GM21390 (cell line): ENCODE measurements at regions not wholly inside any gene's neighbourhood (a gene's known extent, or its start where the extent isn't known, plus 50 kb on each side); places are given as distances from the start of the nearest gene placed in this dataset.

ENCODE experiments used
- ATAC-seq: cut with Tn5 transposase; IDR thresholded peaks from one replicate; pipeline ENCODE4 v1.9.1; 2021; ENCODE audit not compliant: unreplicated experiment

DNA sequence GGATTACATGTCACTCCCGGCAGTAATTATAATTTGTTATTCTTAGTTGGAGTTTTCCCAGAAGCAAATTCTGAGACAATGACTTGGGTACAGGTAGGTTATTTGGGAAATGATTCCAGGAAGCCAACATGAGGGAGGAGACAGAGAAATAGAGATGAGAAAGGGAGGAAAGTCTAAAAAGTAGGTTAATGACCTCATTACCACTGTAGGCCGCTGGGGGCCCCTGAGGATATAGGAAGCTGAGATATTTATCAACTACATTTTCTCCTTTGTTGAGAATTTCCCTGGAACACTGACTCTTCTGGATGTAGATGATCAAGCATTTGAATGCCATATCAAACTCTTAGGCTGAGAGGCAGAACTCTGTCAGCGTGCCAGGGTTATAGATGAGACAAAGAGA, 284.3 kb downstream of the ICOS start:
- no peak for ATAC-seq

GRCh38 chr2:204223046-204223445, 286.5 kb downstream of the ICOS start:
- ATAC-seq: no peak

DNA sequence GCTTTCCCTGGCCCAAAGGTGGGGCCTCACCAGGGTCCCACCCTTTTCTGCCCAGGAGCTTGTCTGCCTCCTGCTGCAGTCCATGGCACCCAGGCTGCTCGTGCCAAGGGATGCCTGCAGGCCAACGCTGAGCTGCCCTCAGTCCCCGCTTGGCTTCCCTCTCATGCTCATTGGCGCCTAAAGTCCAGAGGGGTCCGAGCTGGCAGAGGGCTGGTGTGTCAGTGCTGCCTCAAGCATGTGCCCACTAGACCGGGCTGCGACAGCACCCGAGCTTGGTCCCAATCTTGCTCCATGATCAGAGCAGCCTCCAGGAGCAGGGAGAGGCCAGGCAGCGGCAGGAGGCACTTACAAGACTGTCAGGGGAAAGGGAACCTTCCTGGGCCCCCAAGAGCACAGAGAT, 287.0 kb downstream of the ICOS start:
- ATAC-seq: no peak

DNA sequence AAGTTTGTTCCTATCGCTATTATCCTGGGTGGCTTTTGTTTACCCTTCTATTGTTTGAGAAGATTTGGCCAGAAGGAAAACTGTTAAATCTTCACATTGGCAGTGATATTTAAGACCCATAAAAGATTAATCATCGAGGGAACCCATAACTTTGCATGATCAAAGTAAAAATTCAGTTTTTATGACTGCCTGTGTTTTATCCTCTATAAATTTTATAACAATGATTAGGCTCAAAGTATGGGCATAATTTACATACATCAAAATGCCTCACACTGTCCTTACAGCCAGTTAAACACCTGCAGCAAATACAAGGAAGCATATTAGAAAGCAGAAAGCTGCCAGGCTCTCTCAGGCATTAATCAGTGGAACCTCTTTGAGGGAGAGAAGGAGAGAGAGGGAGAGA, 289.1 kb downstream of the ICOS start:
- no peak for ATAC-seq

DNA sequence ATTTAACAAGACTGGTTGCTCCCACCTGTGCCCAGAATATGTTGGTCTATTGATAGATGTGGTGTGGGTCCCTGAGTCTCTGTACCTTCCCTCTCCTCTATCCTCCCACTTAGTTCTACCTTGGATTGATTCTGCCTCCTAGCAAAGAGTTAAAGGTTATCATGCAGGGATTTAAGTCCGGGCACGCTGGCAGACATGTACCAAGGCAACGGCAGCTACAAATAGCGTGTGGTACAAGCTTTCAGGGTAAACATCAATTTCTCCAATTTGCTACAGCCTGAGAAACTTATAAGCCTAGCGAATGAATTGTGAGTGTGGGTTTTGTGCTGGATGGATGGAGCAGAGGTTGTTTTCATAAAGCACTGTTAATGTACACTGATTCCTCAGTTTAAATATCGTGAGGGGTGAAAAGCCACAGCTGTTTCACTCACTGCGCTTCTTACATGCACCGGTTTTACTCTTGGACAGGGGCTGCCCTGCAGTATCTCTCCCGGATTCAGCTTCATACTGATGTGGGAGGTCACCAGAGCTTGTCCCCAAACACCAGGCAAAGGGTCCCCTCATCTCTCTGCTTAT, 289.8 kb downstream of the ICOS start:
- no peak for ATAC-seq

DNA sequence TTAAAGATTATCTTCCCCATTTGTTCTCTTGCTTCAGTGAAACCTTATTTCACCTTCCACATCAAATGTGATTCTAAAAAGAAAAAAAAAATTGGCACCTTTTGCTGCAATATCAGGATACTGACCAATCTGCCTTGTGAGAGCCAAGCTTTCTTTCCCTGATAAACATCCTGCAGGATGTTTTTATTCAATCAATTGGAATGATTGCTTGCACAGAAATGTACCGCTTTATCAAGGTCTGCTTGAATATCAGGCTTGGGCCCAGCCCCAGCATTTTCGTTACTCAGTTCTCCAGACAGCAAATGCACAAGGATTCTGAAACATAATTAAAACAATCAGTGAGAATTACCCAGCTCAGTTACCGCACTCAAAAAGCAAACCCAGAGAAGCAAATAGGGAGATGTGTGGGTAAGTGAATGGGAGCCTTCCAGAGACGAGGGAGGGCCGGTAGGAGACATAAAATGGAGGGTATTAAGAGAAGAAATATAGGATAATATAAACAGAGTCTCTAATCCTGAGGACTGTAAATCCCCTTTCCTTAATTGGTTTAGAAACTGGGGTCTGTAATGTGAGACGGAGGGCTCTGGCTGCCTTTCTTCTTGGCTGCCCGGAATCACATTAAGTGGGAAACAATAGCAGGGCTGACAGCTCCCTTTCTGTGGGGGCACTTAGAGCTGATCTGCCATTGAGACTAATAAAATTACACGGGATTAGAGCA, 291.8 kb downstream of the ICOS start:
- ATAC-seq: no peak

- no peak for ATAC-seq
Measured at GRCh38 chr2:204234248-204234647, 297.7 kb downstream of the ICOS start.

DNA sequence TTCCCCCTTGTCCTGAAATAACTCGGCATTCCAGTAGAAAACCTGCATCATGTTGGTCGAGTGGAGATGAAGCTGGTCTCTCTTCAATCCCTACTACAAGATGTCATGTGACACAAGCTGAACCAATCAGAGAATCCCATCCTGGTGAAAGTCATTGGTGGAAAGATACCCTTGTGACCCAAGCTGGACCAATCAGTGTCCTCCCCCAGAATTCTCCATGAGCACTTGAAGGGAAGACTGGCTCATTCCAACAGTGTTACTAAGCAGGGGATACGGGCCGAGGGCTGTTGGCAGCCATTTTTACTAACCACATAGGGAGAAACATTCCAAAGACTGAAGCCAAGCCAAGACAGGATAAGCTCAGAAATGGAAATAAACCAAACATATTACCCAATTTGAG, 298.3 kb downstream of the ICOS start:
- no peak for ATAC-seq

GRCh38 chr2:204237416-204237815, 300.9 kb downstream of the ICOS start:
- no peak for ATAC-seq

DNA sequence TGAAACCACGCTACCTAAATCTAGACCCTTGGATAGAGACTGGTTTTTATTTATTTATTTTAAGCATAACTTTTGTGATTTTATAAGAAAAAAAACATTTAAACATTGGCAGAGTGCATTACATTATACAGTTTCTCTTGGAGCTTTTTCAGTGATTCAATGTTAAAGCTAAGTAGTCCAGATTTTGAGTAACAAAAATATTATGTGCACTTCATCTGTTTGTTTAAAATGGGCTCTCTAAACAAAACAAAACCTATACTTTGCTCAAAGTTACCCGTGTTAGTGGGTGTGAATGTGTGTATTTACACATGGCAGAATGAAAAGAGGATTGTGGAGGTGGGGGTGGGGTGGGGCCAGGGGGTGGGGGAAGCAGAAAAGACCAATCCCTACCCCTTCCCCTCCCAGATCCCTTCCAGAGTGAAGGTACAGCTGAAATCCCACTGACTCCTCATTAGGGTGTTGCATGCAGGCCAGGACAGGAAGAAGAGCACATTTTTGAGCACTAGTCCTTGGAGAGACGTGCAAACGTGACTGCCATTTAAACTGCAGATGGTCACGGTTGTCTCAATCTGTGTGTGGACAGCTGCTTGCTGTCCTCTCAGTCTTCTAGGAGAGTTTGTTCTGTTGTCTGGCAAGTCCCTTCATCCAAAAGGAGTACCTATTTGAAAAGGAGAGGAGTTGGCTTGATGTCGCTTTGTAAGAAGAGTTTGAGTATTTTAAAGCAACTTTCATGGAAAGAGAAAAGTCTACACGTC, 303.0 kb downstream of the ICOS start:
- ATAC-seq: no peak

DNA sequence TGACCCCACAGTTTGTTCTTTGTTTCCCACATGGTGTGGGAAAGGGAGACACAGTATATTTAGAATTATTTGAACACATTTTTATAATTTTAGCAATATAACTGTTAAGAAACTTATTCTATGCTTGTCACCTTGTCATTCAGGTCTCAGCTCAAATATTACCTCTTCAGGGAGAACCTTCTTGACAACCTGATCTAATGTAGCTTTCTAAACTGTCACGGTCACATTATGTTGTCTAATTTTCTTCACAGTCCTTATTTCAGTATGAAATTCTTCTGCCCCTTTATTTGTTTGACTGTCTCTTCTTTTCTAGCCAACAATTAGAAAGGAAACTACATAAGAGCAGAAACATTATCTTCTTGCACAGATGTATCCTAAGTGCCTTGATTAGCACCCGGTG, 304.3 kb upstream of the PARD3B start:
- no peak for ATAC-seq

- ATAC-seq: no peak
Measured at GRCh38 chr2:204249437-204249836, 295.8 kb upstream of the PARD3B start.

DNA sequence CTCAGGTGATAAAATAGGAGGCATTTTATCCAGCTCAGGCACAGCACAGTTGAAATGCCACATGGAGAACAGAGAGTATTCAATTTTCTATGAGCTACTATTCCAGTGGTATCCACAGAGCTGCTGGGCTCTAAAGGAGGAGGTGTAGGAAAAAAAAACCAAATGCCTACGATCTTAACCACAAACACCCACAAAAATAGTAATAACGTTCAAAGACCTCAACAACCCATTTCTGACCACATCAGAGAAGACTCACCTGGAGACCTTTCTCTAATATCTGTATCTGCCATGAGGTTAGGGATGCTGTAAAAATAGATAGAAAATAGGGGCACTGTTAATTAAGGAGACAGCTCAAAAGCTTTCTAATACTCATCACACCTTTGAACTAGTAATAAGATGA, 294.6 kb upstream of the PARD3B start:
- ATAC-seq: no peak

- no peak for ATAC-seq
Measured at GRCh38 chr2:204251158-204251997, 293.9 kb upstream of the PARD3B start.

DNA sequence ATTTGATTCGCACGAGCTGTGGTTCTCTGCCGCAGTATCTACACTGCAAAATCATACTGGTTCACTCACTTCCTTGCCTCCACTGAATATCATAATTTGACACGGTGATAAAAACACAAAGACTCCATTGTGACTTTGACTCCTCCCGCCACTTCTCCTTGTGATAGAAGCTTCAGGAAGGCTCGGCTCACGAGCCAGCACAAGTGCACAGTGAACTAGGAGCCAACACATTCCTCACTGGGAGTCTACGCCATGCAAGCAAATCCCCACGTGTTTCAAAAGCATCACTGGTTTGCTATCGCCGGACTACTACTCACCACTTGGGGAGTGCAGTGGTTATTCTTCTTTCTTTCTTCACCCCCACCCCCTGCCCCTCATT, 293.3 kb upstream of the PARD3B start:
- no peak for ATAC-seq

GRCh38 chr2:204255071-204255470, 290.2 kb upstream of the PARD3B start:
- ATAC-seq: no peak

DNA sequence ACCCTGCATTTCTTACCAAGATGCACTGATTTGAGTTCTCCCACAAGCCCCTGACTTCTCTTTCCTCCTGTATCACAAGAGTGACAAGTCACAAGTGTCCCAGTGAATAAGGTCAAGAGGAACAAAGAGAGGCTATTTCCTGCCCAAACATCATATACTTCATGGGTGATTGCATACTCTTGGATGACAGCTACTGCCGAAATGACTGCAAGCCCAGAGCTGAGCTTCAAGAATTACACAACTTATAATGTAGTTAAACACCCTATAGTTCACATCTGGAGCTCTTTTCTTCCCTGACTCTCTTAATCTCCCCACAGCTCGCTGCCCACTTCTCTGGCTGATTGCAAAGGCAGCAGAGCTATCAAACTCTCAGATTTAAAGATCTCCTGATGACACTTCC, 289.7 kb upstream of the PARD3B start:
- ATAC-seq: no peak

- no peak for ATAC-seq
Measured at GRCh38 chr2:204257781-204258180, 287.5 kb upstream of the PARD3B start.

- ATAC-seq: no peak
Measured at GRCh38 chr2:204258890-204259289, 286.4 kb upstream of the PARD3B start.

DNA sequence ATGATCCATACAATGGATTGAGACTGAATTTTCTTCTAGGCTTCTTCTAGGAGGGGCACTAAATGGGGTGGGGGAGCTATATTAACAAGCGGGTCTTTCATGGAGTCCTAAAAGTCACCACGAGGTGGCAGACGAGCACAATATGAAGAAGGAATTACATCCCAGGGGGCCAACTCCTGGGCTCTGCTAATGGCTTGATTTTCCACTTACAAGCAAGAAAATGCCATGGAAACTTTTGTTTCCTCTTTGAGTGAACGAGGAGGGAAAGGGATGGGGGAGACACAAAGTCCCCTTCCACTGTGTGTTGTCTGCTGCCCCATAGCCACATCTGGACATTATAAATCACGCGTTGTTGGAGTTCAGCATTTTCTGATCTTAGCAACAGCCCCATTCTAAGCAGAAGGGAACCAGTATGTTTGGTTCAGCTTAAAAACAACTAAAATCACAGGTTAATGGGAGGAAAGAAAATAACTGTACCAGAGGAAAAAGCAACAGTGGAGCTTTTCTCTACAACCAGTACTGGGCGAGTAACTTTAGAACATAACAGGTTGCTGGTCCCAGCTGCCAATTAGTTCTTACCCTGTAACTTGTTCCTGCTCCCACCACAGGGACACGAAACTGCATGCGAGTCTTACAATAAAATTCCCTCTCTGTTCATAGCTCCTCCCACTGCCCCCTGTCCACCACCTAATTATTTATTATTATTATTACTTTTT, 285.0 kb upstream of the PARD3B start:
- ATAC-seq: no peak

DNA sequence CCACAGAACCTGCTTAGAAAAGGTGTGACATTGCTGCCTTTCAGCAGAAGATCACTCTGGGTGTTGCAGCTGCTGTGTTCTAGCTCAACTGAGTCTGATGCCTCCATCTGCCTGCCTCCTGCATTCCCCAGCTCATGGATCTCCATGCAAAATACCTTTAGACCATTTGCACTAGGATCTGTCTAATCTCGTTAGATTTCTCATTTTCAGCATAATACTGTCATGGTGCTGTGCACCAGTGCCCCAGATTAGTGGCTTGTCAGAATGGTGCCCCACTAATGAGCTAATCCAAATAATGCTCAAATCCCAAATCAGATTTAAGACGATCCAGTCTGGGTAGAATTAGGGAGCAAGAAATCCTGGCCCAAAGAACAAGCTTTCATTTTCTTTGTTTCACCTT, 284.4 kb upstream of the PARD3B start:
- ATAC-seq: no peak
